Dermis microvascular lymphatic vessel endothelial cell (primary cell): ENCODE measurements at regions not wholly inside any gene's neighbourhood (a gene's known extent, or its start where the extent isn't known, plus 50 kb on each side); places are given as distances from the start of the nearest gene placed in this dataset.
"Not testable (repeated sequence)": the region's sequence is repeated elsewhere in the genome, so short reads cannot be mapped to it uniquely, and the experiment has no call there.

Experiments
- DNase-seq, 2 donors: peaks; one replicate each; pipeline versions ENCODE4 v3.0.0 to v3.0.0-alpha.2; 2010; ENCODE audit warnings: low read depth in 2 of 2

GRCh38 chr12:60684988-60685655 is 1089.3 kb downstream of the SLC16A7 start:
- DNase-seq, result no peak

- no peak for DNase-seq
These were observed 1093.3 kb downstream of the SLC16A7 start for GRCh38 chr12:60689137-60689536.

GRCh38 chr12:60693019-60693626 is 1097.3 kb downstream of the SLC16A7 start:
- DNase-seq, result no peak

GRCh38 chr12:60704171-60704914 is 1108.5 kb downstream of the SLC16A7 start:
- DNase-seq, result no peak

- no peak for DNase-seq
These were observed 1114.4 kb downstream of the SLC16A7 start for GRCh38 chr12:60710246-60710645.

- no peak for DNase-seq
These were observed 1118.5 kb downstream of the SLC16A7 start for GRCh38 chr12:60714141-60714900.

GRCh38 chr12:60724475-60724874 is 1128.6 kb downstream of the SLC16A7 start:
- DNase-seq, result no peak

- no peak for DNase-seq
These were observed 1129.2 kb downstream of the SLC16A7 start for GRCh38 chr12:60724984-60725383.

- DNase-seq, result no peak
These were observed 1156.8 kb downstream of the SLC16A7 start for GRCh38 chr12:60752589-60752988.

GRCh38 chr12:60758224-60758623 is 1162.4 kb downstream of the SLC16A7 start:
- no peak for DNase-seq

- no peak for DNase-seq
These were observed 1165.1 kb downstream of the SLC16A7 start for GRCh38 chr12:60760965-60761364.

GRCh38 chr12:60801166-60801565 is 1205.3 kb downstream of the SLC16A7 start:
- not testable (repeated sequence) for DNase-seq

- no peak for DNase-seq
These were observed 1207.3 kb downstream of the SLC16A7 start for GRCh38 chr12:60803147-60803546.

- DNase-seq, result no peak
These were observed 1209.5 kb downstream of the SLC16A7 start for GRCh38 chr12:60805364-60805763.

GRCh38 chr12:60819794-60820193 is 1224.0 kb downstream of the SLC16A7 start:
- DNase-seq, result no peak

- DNase-seq, result no peak
These were observed 1226.8 kb downstream of the SLC16A7 start for GRCh38 chr12:60822580-60822979.

GRCh38 chr12:60830381-60830780 is 1234.6 kb downstream of the SLC16A7 start:
- no peak for DNase-seq

- no peak for DNase-seq
These were observed 1236.5 kb downstream of the SLC16A7 start for GRCh38 chr12:60832290-60832689.

GRCh38 chr12:60834372-60834771 is 1238.5 kb downstream of the SLC16A7 start:
- DNase-seq, result no peak

- DNase-seq, result no peak
These were observed 1239.0 kb downstream of the SLC16A7 start for GRCh38 chr12:60834806-60835205.

GRCh38 chr12:60836651-60837050 is 1240.8 kb downstream of the SLC16A7 start:
- no peak for DNase-seq

GRCh38 chr12:60842181-60842580 is 1246.4 kb downstream of the SLC16A7 start:
- no peak for DNase-seq
